ENCODE measurements at regions not wholly inside any gene's neighbourhood (a gene's known extent, or its start where the extent isn't known, plus 50 kb on each side); places are given as distances from the start of the nearest gene placed in this dataset.

- no peak for ATAC-seq
- no peak for TF ChIP-seq CTCF (IDR thresholded peaks at IDR 0.05)
- TF ChIP-seq EP300 (IDR thresholded peaks at IDR 0.05): no peak
- no peak for TF ChIP-seq POLR2A (IDR thresholded peaks at IDR 0.05)
- no peak for TF ChIP-seq POLR2AphosphoS5 (IDR thresholded peaks at IDR 0.05)
- no peaks in the 10 kb centered on the region for H3K9me3 ChIP-seq
- H3K36me3 ChIP-seq: no peaks in the 10 kb centered on the region
- no peaks in the 10 kb centered on the region for H3K27me3 ChIP-seq
- WGBS, 2 donors (ENCODE audit: low coverage in 1 of 2): 69 to 86% methylated on average over 4 to 9 of the region's 10 CpGs
- no peak overlapping the region for H3K27ac ChIP-seq
- H3K4me1 ChIP-seq: peaks cover 0 to 7% (median 0%) of the 10 kb centered on the region in 3 donors
- H3K4me3 ChIP-seq: no peak overlapping the region
Observed at GRCh38 chr3:72144773-72145505, 360.0 kb upstream of the PROK2 start.

- Histone ChIP-seq H3K4me1 (peaks cover 0 to 7% (median 0%) of the 10 kb centered on the region in 3 donors), H3K4me3 (no peak overlapping the region), H3K27ac (no peak overlapping the region), H3K9me3 (no peaks in the 10 kb centered on the region), H3K36me3 (no peaks in the 10 kb centered on the region), H3K27me3 (no peaks in the 10 kb centered on the region)
- no peak for TF ChIP-seq EP300 (IDR thresholded peaks at IDR 0.05)
- TF ChIP-seq CTCF (IDR thresholded peaks at IDR 0.05): no peak
- no peak for TF ChIP-seq POLR2AphosphoS5 (IDR thresholded peaks at IDR 0.05)
- no peak for TF ChIP-seq POLR2A (IDR thresholded peaks at IDR 0.05)
- no peak for ATAC-seq
- WGBS, 2 donors (ENCODE audit: low coverage in 1 of 2): 75 to 93% methylated on average over 5 to 6 of the region's 6 CpGs
Observed at GRCh38 chr3:72143966-72144717, 359.2 kb upstream of the PROK2 start.

- Histone ChIP-seq H3K27ac (no peak overlapping the region), H3K36me3 (no peaks in the 10 kb centered on the region), H3K9me3 (no peaks in the 10 kb centered on the region), H3K27me3 (no peaks in the 10 kb centered on the region), H3K4me1 (peaks cover 0 to 7% (median 0%) of the 10 kb centered on the region in 3 donors), H3K4me3 (no peak overlapping the region)
- TF ChIP-seq EP300 (IDR thresholded peaks at IDR 0.05) (no peak), POLR2A (IDR thresholded peaks at IDR 0.05) (no peak), POLR2AphosphoS5 (IDR thresholded peaks at IDR 0.05) (no peak), CTCF (IDR thresholded peaks at IDR 0.05) (no peak)
- ATAC-seq: no peak
- WGBS, 2 donors (ENCODE audit: low coverage in 1 of 2): 91 to 100% methylated on average over 5 of the region's 7 CpGs
Observed at GRCh38 chr3:72143322-72143721, 358.4 kb upstream of the PROK2 start.

GRCh38 chr3:72142028-72142427 lies 357.1 kb upstream of the PROK2 start:
- H3K27me3 ChIP-seq: no peaks in the 10 kb centered on the region
- H3K4me1 ChIP-seq: peaks cover 0 to 7% (median 0%) of the 10 kb centered on the region in 3 donors
- 40 to 44% methylated on average over 1 of the region's 1 CpG for WGBS, 2 donors (ENCODE audit: low coverage in 1 of 2)
- H3K27ac ChIP-seq: no peak overlapping the region
- no peaks in the 10 kb centered on the region for H3K9me3 ChIP-seq
- TF ChIP-seq CTCF (IDR thresholded peaks at IDR 0.05): no peak
- TF ChIP-seq POLR2AphosphoS5 (IDR thresholded peaks at IDR 0.05): no peak
- no peak for TF ChIP-seq EP300 (IDR thresholded peaks at IDR 0.05)
- no peak for TF ChIP-seq POLR2A (IDR thresholded peaks at IDR 0.05)
- no peaks in the 10 kb centered on the region for H3K36me3 ChIP-seq
- no peak overlapping the region for H3K4me3 ChIP-seq
- no peak for ATAC-seq

Measured in gastroesophageal sphincter (tissue), 4 donors.